Endodermal cell (in vitro differentiated cells): ENCODE measurements at regions not wholly inside any gene's neighbourhood (a gene's known extent, or its start where the extent isn't known, plus 50 kb on each side); places are given as distances from the start of the nearest gene placed in this dataset.

Experiments used
- DNase-seq: peaks from one replicate; pipeline ENCODE4 v3.0.0-alpha.2; 2017
- H3K27ac ChIP-seq: 2 replicates; pipeline ENCODE4 v1.5.1; 2013; ENCODE audit warnings: mild to moderate bottlenecking, low read depth, low read length, moderate library complexity
- H3K27me3 ChIP-seq: 2 replicates; pipeline ENCODE4 v1.6.1; 2013; ENCODE audit warnings: mild to moderate bottlenecking, low read length, moderate library complexity; ENCODE audit not compliant: insufficient read depth, control insufficient read depth, poor library complexity, severe bottlenecking
- H3K36me3 ChIP-seq: 2 replicates; pipeline ENCODE4 v1.7.0; 2013; ENCODE audit warnings: mild to moderate bottlenecking, low read length, moderate library complexity; ENCODE audit not compliant: control insufficient read depth, insufficient read depth
- H3K4me1 ChIP-seq: one replicate; pipeline ENCODE4 v1.7.0; 2013; ENCODE audit warnings: low read length; ENCODE audit not compliant: control insufficient read depth, insufficient read depth
- H3K4me3 ChIP-seq: 2 replicates; pipeline ENCODE4 v1.5.1; 2013; ENCODE audit warnings: mild to moderate bottlenecking, low read length, moderate library complexity
- H3K9ac ChIP-seq: 2 replicates; pipeline ENCODE4 v1.6.1; 2013; ENCODE audit warnings: mild to moderate bottlenecking, low read length, moderate library complexity; ENCODE audit not compliant: poor library complexity, severe bottlenecking; ENCODE audit errors: extremely low read depth
- H3K9me3 ChIP-seq: 2 replicates; pipeline ENCODE4 v1.6.1; 2013; ENCODE audit warnings: mild to moderate bottlenecking, low read length, moderate library complexity; ENCODE audit not compliant: control insufficient read depth
- H3K27ac Mint-ChIP-seq: 2 replicates; pipeline ENCODE4 v1.8.0; 2020; ENCODE audit warnings: mixed read lengths
- H3K27me3 Mint-ChIP-seq: 2 replicates; pipeline ENCODE4 v1.8.0; 2021; ENCODE audit warnings: mild to moderate bottlenecking, mixed read lengths; ENCODE audit not compliant: insufficient read depth
- H3K36me3 Mint-ChIP-seq: 2 replicates; pipeline ENCODE4 v1.8.0; 2020; ENCODE audit warnings: low read depth, mixed read lengths
- H3K4me1 Mint-ChIP-seq: 2 replicates; pipeline ENCODE4 v1.8.0; 2020; ENCODE audit warnings: mixed read lengths
- H3K4me3 Mint-ChIP-seq: 2 replicates; pipeline ENCODE4 v1.8.0; 2020; ENCODE audit warnings: mild to moderate bottlenecking, moderate library complexity, mixed read lengths
- H3K9me3 Mint-ChIP-seq: 2 replicates; pipeline ENCODE4 v1.8.0; 2020; ENCODE audit warnings: mild to moderate bottlenecking, mixed read lengths
- CTCF ChIP-seq: fragments of 200-600 bp; sonication (generic); conservative IDR thresholded peaks from 2 replicates; pipeline ENCODE4 v1.5.0; 2021; ENCODE audit warnings: antibody characterized with exemption, mild to moderate bottlenecking
- WGBS, 2 experiments: methylation state at CpG; one replicate each; pipeline versions ENCODE4 v1.1.5 to v1.1.7; 2013; ENCODE audit warnings: missing lambda C conversion rate in 2 of 2, mixed read lengths in 1 of 2; ENCODE audit not compliant: insufficient coverage in 1 of 2, insufficient read length in 1 of 2; 5-methylcytosine and 5-hydroxymethylcytosine counted together

DNA sequence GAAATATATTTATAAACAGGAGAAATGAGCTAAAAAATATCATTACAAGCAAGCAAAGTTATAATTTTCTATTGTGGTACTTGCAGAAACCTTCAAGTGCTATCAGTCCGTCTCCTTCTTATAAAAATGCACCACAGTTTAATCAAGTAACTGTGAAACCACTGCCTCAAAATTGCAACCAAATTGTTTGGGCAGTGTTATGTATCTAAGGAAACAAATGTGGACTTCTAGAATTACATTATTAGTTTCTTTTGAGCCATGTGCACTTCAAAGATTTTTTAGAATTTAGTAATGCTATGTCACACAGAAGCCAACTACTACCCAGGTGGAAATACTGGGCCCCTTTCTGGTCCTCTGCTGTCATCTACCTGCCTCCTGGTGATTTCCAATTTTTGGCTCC, 495.6 kb downstream of the NYAP2 start:
- no peak overlapping the region for H3K4me3 ChIP-seq
- no peak overlapping the region for H3K4me3 Mint-ChIP-seq
- no peak for DNase-seq
- H3K27ac ChIP-seq: no peak overlapping the region
- WGBS, 2 experiments: 90% methylated on average over 1 of the region's 1 CpG; no CpG with 5 or more reads in 1 of the 2 experiments
- H3K27ac Mint-ChIP-seq: no peak overlapping the region
- no peak for TF ChIP-seq CTCF
- H3K4me1 ChIP-seq: no peaks in the 10 kb centered on the region
- no peaks in the 10 kb centered on the region for H3K36me3 ChIP-seq
- H3K4me1 Mint-ChIP-seq: peaks cover 4% of the 10 kb centered on the region
- no peak overlapping the region for H3K9ac ChIP-seq
- no peaks in the 10 kb centered on the region for H3K27me3 Mint-ChIP-seq
- H3K36me3 Mint-ChIP-seq: no peaks in the 10 kb centered on the region
- no peaks in the 10 kb centered on the region for H3K9me3 ChIP-seq
- H3K9me3 Mint-ChIP-seq: no peaks in the 10 kb centered on the region
- no peaks in the 10 kb centered on the region for H3K27me3 ChIP-seq

- no peak for TF ChIP-seq CTCF
- whole genome bisulfite sequencing, 2 experiments: 88 to 91% methylated on average over 1 to 4 of the region's 4 CpGs
- Mint-ChIP-seq H3K36me3 (no peaks in the 10 kb centered on the region), H3K9me3 (no peaks in the 10 kb centered on the region), H3K27me3 (no peaks in the 10 kb centered on the region), H3K4me1 (peaks cover 4% of the 10 kb centered on the region), H3K27ac (no peak overlapping the region), H3K4me3 (no peak overlapping the region)
- Histone ChIP-seq H3K4me1 (no peaks in the 10 kb centered on the region), H3K27ac (no peak overlapping the region), H3K9ac (no peak overlapping the region), H3K4me3 (no peak overlapping the region), H3K36me3 (no peaks in the 10 kb centered on the region), H3K27me3 (no peaks in the 10 kb centered on the region), H3K9me3 (no peaks in the 10 kb centered on the region)
- DNase-seq: no peak
These were observed 494.9 kb downstream of the NYAP2 start for GRCh38 chr2:225894236-225894980.

DNA sequence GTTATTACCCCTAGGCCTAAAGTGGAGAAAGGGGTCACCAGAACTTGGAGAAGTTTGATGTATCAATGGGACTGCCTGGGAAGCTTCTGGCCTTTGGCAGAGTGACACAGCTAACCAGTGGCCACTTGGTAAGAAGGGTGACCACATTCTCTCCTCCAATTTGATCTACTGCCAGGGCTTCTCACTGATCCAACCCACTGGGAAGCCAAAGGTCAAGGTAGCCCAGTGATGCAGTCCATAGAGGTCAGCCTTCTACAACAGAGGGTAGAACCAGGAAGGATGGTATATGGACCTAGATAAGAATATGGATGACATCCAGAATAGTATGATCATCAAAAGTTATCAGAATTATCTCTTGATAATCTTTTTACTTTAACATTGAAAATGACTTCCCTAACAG, 493.6 kb downstream of the NYAP2 start:
- Histone ChIP-seq H3K36me3 (no peaks in the 10 kb centered on the region), H3K4me3 (no peak overlapping the region), H3K27ac (no peak overlapping the region), H3K9me3 (no peaks in the 10 kb centered on the region), H3K9ac (no peak overlapping the region), H3K27me3 (no peaks in the 10 kb centered on the region), H3K4me1 (no peaks in the 10 kb centered on the region)
- no peaks in the 10 kb centered on the region for H3K27me3 Mint-ChIP-seq
- H3K4me3 Mint-ChIP-seq: no peak overlapping the region
- no peak for TF ChIP-seq CTCF
- no peaks in the 10 kb centered on the region for H3K36me3 Mint-ChIP-seq
- peaks cover 4% of the 10 kb centered on the region for H3K4me1 Mint-ChIP-seq
- H3K9me3 Mint-ChIP-seq: no peaks in the 10 kb centered on the region
- no peak for DNase-seq
- no peak overlapping the region for H3K27ac Mint-ChIP-seq
